Breast epithelium (tissue), 3 donors: ENCODE measurements at regions not wholly inside any gene's neighbourhood (a gene's known extent, or its start where the extent isn't known, plus 50 kb on each side); places are given as distances from the start of the nearest gene placed in this dataset.

Source experiments
- POLR2A ChIP-seq: fragments of 450-650 bp; IDR thresholded peaks from one replicate; pipeline ENCODE4 v1.6.1; 2016; ENCODE audit warnings: antibody characterized with exemption, mild to moderate bottlenecking, moderate library complexity
- POLR2AphosphoS5 ChIP-seq, 3 donors: sonication (generic); formaldehyde crosslinking; IDR thresholded peaks; one replicate each; pipeline ENCODE4 v1.6.1; 2017; ENCODE audit warnings: antibody characterized with exemption in 3 of 3
- TF ChIP-seq, protein P1 (sequence below), 3 donors: fragments of 450-650 bp; IDR thresholded peaks; one replicate each; pipeline ENCODE4 v1.5.1; 2016 to 2017; ENCODE audit warnings: antibody characterized with exemption in 3 of 3, mild to moderate bottlenecking in 3 of 3, moderate library complexity in 3 of 3

DNA sequence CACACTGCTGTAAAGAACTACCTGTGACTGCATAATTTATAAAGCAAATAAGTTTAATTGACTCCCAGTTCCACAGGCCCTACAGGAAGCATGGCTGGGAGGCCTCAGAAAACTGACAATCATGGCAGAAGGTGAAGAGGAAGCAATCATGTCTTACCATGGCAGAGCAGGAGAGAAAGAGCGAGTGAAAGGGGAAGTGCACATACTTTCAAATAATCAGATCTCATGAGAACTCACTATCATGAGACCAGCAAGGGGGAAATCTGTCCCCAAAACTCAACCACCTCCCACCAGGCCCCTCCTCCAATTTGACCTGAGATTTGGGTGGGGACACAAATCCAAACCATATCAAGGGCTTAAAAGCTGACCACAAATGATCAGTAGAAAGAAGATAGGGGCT is 493.2 kb downstream of the PTPRC start:
- TF ChIP-seq, protein P1, sequence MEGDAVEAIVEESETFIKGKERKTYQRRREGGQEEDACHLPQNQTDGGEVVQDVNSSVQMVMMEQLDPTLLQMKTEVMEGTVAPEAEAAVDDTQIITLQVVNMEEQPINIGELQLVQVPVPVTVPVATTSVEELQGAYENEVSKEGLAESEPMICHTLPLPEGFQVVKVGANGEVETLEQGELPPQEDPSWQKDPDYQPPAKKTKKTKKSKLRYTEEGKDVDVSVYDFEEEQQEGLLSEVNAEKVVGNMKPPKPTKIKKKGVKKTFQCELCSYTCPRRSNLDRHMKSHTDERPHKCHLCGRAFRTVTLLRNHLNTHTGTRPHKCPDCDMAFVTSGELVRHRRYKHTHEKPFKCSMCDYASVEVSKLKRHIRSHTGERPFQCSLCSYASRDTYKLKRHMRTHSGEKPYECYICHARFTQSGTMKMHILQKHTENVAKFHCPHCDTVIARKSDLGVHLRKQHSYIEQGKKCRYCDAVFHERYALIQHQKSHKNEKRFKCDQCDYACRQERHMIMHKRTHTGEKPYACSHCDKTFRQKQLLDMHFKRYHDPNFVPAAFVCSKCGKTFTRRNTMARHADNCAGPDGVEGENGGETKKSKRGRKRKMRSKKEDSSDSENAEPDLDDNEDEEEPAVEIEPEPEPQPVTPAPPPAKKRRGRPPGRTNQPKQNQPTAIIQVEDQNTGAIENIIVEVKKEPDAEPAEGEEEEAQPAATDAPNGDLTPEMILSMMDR (IDR thresholded peaks at IDR 0.05) = no peak
- TF ChIP-seq POLR2A = no peak
- TF ChIP-seq POLR2AphosphoS5 (IDR thresholded peaks at IDR 0.05) = no peak
